ACC112 (cell line): ENCODE measurements at regions not wholly inside any gene's neighbourhood (a gene's known extent, or its start where the extent isn't known, plus 50 kb on each side); places are given as distances from the start of the nearest gene placed in this dataset.
"Not testable (repeated sequence)": the region's sequence is repeated elsewhere in the genome, so short reads cannot be mapped to it uniquely, and the experiment has no call there.

ENCODE experiments used
- H2AFZ ChIP-seq: fragments of 200-600 bp; sonication (generic); one replicate; pipeline ENCODE4 v1.6.0; 2017; ENCODE audit warnings: antibody characterized with exemption, low read length; ENCODE audit not compliant: unreplicated experiment
- H3K27ac ChIP-seq: fragments of 200-600 bp; sonication (generic); 2 replicates; pipeline ENCODE4 v1.5.1; 2014; ENCODE audit warnings: low read depth, mild to moderate bottlenecking, antibody characterized with exemption, low read length, moderate library complexity
- H3K27me3 ChIP-seq: fragments of 200-600 bp; sonication (generic); 2 replicates; pipeline ENCODE4 v1.6.1; 2014; ENCODE audit warnings: mild to moderate bottlenecking, antibody characterized with exemption, low read length, moderate library complexity, mixed read lengths; ENCODE audit not compliant: insufficient read depth
- H3K36me3 ChIP-seq: fragments of 200-600 bp; sonication (generic); 2 replicates; pipeline ENCODE4 v1.6.1; 2016; ENCODE audit warnings: mild to moderate bottlenecking, antibody characterized with exemption, low read length, moderate library complexity, mixed read lengths; ENCODE audit not compliant: insufficient read depth
- H3K4me1 ChIP-seq: fragments of 200-600 bp; sonication (generic); one replicate; pipeline ENCODE4 v1.6.1; 2016; ENCODE audit warnings: low read length, mixed read lengths; ENCODE audit not compliant: insufficient read depth, unreplicated experiment, control insufficient read depth
- H3K4me3 ChIP-seq: fragments of 200-600 bp; sonication (generic); 2 replicates; pipeline ENCODE4 v1.5.1; 2014; ENCODE audit warnings: mild to moderate bottlenecking, low read depth, low read length
- H3K79me2 ChIP-seq: fragments of 200-600 bp; sonication (generic); one replicate; pipeline ENCODE4 v1.6.0; 2016; ENCODE audit warnings: low read length; ENCODE audit not compliant: control insufficient read depth, unreplicated experiment, insufficient read depth

- not testable (repeated sequence) for H3K79me2 ChIP-seq, H3K4me3 ChIP-seq, H3K27me3 ChIP-seq, H2AFZ ChIP-seq, H3K27ac ChIP-seq, H3K4me1 ChIP-seq, H3K36me3 ChIP-seq
Measured at GRCh38 chr9:63335286-63335685, 1949.7 kb downstream of the FOXD4L5 start.

DNA sequence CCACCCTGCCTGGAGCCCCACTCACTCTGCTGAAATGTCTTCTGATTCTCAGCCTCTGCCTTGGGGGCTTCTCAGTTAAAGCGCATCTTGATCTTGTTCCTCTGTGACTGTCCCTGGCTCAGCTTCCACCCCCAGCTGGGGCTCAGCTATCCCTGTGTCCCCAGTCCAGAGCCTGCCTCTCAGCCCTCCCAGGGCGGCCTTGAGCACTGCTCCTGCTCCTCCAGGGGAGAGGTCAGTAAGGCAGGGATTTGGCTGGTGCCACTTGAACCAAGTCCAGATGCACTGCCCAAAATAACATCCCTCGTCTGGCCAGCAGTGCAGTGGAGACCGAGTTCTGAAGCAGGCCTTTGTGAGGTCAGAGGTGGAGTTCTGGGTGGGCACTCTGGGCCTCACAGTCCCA, 1950.8 kb downstream of the FOXD4L5 start:
- H3K27me3 ChIP-seq, H2AFZ ChIP-seq, H3K79me2 ChIP-seq, H3K4me3 ChIP-seq, H3K4me1 ChIP-seq, H3K36me3 ChIP-seq, H3K27ac ChIP-seq: not testable (repeated sequence)

GRCh38 chr9:63333083-63333482, 1951.9 kb downstream of the FOXD4L5 start:
- H3K79me2 ChIP-seq, H3K36me3 ChIP-seq, H3K4me1 ChIP-seq, H3K27ac ChIP-seq, H3K4me3 ChIP-seq, H3K27me3 ChIP-seq, H2AFZ ChIP-seq: not testable (repeated sequence)

GRCh38 chr9:63328313-63328712, 1956.7 kb downstream of the FOXD4L5 start:
- H3K27ac ChIP-seq, H3K79me2 ChIP-seq, H3K36me3 ChIP-seq, H2AFZ ChIP-seq, H3K4me1 ChIP-seq, H3K4me3 ChIP-seq, H3K27me3 ChIP-seq: not testable (repeated sequence)

DNA sequence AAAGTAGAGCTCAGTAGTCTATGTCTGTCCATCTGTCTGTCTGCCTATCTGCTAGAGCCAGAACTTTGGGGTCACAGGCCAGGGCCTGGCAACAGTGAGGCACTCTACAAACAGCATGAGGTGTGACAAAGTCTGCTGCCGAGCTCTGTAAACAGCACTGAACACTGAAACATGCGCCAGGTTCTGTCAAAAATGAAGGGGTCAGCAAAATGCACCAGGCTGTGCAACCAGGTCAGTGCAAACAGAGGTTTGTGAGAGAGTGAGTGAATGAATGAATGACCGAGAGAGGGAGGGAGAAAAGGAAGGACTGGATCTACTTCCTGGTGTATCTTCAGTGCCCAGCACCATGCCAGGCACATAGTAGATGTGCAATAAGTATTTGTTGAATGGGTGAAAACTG, 1957.8 kb downstream of the FOXD4L5 start:
- H3K27ac ChIP-seq, H2AFZ ChIP-seq, H3K4me1 ChIP-seq, H3K27me3 ChIP-seq, H3K36me3 ChIP-seq, H3K79me2 ChIP-seq, H3K4me3 ChIP-seq: not testable (repeated sequence)

GRCh38 chr9:63326665-63327064, 1958.3 kb downstream of the FOXD4L5 start:
- not testable (repeated sequence) for H3K27me3 ChIP-seq, H3K36me3 ChIP-seq, H3K79me2 ChIP-seq, H3K27ac ChIP-seq, H3K4me1 ChIP-seq, H2AFZ ChIP-seq, H3K4me3 ChIP-seq

DNA sequence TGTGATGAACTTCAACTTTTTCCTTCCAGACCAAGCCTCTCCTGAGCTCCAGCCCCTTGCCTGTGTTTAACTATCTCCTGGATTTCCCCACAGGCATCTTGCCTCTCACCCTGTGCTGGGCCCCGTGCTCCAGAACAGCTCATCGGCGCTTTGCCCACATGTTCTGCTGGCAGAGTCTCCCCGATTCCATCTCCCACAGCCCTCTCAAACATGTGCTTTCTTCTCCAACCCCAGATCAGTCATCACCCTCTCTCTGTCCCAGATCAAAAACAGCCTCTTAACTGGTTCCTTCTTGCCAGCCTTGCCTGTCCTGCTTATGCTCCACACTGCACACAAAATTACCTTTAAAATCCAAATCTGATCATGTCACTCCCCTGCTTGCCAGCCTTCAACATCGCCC, 1959.3 kb downstream of the FOXD4L5 start:
- not testable (repeated sequence) for H3K4me3 ChIP-seq, H3K27ac ChIP-seq, H3K36me3 ChIP-seq, H3K79me2 ChIP-seq, H2AFZ ChIP-seq, H3K4me1 ChIP-seq, H3K27me3 ChIP-seq

DNA sequence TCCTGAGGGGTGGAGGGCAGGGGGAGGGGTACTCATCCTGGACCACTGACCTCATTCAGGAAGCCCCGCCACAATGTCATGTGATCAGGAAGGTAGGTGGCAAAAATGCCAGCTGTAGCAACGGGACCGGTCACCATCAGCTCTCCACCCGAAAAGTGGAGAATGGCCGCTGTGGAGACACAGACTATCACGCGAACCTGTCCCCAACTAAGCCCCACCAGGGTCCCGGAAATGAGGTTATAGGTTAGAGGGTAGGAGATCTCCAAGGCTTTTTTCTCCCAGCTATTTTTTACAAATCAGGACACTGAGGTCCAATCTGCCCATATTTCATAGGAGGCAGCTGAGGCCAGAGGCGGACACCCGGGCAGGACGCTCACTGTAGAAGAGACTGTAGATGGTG, 1966.9 kb downstream of the FOXD4L5 start:
- not testable (repeated sequence) for H3K36me3 ChIP-seq, H3K27ac ChIP-seq, H3K4me3 ChIP-seq, H3K27me3 ChIP-seq, H3K4me1 ChIP-seq, H2AFZ ChIP-seq, H3K79me2 ChIP-seq

- H3K27ac ChIP-seq, H3K79me2 ChIP-seq, H3K4me3 ChIP-seq, H3K27me3 ChIP-seq, H3K36me3 ChIP-seq, H2AFZ ChIP-seq, H3K4me1 ChIP-seq: not testable (repeated sequence)
Measured at GRCh38 chr9:63315387-63315786, 1969.6 kb downstream of the FOXD4L5 start.

DNA sequence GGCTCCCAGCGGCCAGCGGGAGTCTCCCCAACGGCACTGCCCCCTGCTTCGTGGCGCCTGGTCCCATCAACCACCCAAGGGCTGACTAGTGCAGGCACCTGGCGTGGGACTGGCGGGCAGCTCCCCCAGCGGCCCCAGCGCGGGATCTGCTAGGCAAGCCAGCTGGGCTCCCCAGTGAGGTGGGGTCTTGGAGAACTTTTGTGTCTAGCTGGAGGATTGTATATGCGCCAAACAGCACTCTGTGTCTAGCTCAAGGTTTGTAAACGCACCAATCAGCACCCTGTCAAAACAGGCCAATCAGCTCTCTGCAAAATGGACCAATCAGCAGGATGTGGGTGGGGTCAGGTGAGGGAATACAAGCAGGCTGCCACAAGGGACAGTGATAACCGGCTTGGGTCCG, 1988.2 kb downstream of the FOXD4L5 start:
- not testable (repeated sequence) for H3K27ac ChIP-seq, H2AFZ ChIP-seq, H3K4me3 ChIP-seq, H3K36me3 ChIP-seq, H3K27me3 ChIP-seq, H3K4me1 ChIP-seq, H3K79me2 ChIP-seq

DNA sequence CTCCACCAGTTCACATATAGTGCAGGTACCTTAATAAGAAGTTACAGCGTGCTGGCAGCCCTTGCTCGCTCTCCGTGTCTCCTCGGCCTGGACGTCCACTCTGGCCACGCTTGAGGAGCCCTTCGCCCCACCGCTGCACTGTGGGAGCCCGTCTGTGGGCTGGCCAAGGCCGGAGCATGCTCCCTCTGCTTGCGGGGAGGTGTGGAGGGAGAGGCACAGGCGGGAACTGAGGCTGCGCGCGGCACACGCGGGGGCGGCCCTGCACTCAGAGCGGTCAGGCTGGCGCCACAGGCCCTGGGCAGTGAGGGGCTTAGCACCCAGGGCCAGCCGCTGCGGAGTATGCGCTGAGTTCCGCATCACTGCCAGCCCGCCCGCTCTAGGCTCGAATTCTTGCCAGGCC, 1988.6 kb downstream of the FOXD4L5 start:
- H3K36me3 ChIP-seq, H3K4me3 ChIP-seq, H3K79me2 ChIP-seq, H2AFZ ChIP-seq, H3K4me1 ChIP-seq, H3K27me3 ChIP-seq, H3K27ac ChIP-seq: not testable (repeated sequence)

DNA sequence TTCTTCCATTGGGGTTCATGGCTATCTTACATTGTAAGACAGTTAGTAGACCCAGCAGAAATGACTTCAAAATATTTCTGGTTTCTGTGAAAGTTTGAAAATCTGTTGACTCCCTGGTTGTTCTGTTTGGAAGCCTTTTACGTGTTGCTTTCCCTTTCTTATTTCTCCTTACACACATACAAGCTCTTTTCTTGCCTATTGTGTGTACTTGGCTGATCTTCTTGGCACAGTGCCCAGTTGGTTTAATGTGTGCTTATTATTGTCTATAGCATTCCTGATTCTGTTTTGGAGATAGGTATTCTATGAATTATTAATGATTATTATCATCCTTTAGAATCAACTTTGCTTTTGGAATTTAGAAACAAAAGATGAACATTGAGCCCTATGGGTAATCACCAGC, 1995.0 kb downstream of the FOXD4L5 start:
- not testable (repeated sequence) for H3K79me2 ChIP-seq, H3K27me3 ChIP-seq, H3K4me3 ChIP-seq, H2AFZ ChIP-seq, H3K27ac ChIP-seq, H3K36me3 ChIP-seq, H3K4me1 ChIP-seq
